GM21381 (cell line): ENCODE measurements at regions not wholly inside any gene's neighbourhood (a gene's known extent, or its start where the extent isn't known, plus 50 kb on each side); places are given as distances from the start of the nearest gene placed in this dataset.

ENCODE experiments used
- ATAC-seq: cut with Tn5 transposase; IDR thresholded peaks from one replicate; pipeline ENCODE4 v1.9.1; 2021; ENCODE audit warnings: mild to moderate bottlenecking, moderate library complexity; ENCODE audit not compliant: unreplicated experiment

DNA sequence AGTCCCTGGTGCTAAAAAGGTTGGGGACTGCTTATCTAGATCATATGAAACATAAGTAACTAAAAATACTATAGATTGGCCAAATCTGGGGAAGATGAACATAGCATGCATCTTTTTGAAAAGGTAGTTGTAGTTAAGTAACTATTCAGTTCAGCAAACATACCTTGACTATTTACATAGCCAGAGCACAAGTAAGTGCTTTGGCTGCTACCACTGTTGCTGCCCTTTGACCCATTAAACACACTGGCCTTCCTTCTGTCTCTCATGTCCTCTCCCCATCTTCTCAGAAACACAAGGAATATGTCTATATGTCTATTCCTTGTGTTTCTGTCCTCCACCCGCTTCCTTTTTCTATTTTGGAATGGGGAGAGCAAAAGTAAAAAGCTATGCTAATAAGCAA lies 87.9 kb upstream of the SPRY1 start:
- ATAC-seq, result no peak

DNA sequence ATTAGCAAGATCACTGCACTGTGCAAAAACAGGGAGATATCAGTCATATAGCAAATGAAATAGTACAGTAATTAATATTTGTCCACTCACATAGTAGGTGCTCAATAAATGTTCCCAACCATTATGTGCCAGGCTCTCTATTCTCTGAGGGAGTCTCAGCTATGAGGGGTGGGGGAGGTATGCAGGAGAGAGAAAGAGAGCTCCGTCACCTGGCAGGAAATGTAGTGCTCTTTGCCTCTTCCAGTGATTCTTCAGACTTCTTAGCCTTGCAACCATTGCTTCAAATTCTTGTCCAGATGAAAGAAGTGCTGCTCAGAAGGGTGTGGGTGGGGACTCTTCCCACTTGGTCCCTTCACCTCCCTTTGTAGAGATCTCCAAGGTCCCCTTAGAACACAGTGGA lies 84.5 kb upstream of the SPRY1 start:
- ATAC-seq, result no peak

- no peak for ATAC-seq
Observed at GRCh38 chr4:123312951-123313592, 83.5 kb upstream of the SPRY1 start.

DNA sequence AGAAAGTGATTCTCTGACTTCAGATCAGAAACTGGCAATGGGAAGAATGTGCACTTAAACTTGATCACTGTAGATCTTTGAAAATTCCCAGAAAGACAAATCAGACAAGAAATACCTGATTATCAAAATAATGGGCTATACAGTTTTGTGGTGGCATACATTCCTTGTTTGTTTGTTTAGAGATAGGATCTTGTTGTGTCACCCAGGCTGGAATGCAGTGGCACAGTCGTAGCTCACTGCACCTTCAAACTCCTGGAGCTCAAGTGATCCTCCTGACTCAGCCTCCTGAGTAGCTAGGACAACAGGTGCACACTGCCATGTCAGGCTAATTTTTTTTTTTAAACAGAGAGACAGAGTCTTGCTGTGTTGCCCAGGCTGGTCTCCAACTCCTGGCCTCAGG lies 81.0 kb upstream of the SPRY1 start:
- ATAC-seq, result no peak

DNA sequence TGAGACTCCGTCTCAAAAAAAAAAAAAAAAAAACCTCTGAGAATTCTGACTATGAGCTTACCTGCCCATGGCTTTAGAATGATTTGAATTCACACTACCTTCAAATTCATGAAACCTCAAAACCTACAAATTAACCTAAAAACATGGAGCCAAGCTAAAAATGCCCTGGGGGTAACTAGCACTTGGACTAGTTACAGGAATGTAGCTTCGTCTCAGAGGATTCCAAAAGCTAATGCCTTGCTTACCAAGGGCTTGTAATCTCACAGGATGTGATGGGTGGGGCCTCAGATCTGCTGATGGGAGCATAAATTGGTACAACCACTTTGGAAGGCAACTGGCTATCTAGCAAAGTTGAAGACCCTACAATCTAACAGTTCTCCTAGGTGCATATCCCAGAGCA lies 79.4 kb upstream of the SPRY1 start:
- no peak for ATAC-seq

DNA sequence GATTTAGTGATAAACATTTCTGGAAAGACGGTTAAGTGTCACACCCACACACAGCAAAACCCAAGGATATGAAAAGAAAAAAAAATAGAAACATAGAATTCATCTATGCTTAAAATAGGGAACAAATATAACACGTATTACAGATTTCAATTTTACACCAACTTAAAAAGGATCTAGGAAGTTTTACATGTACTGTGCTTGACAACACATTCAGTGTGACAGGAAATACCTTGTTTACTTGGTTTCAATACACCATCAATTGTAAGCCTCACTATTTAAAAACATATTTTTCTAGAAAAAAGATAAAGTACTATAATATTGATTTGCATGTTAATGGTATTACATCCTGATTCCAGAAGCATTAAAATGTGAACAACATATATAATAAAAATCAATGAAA lies 77.0 kb upstream of the SPRY1 start:
- ATAC-seq, result no peak

- ATAC-seq, result no peak
Observed at GRCh38 chr4:123323998-123324397, 72.6 kb upstream of the SPRY1 start.

GRCh38 chr4:123325241-123325681 lies 71.3 kb upstream of the SPRY1 start:
- ATAC-seq, result peak; percentile 99

DNA sequence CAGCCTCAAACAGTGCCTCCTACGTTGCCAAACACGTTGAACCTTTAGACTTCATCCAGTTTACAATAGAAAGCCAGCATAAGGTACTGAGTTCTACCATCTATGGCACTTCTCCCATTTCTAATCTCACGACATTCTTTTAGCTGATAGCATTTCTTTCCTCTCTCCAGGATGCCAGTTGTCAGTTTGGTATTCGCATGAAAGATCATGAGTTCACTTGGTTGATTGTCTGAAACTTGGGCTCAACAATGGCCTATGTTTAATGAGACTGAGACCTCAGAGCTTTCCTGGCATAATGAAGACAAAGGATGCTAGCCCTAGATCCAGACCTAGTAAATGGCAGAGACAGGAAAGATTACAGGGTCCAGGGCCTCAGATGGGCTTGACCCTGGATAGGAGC lies 69.2 kb upstream of the SPRY1 start:
- ATAC-seq, result no peak

GRCh38 chr4:123327846-123328429 lies 68.7 kb upstream of the SPRY1 start:
- ATAC-seq, result no peak

DNA sequence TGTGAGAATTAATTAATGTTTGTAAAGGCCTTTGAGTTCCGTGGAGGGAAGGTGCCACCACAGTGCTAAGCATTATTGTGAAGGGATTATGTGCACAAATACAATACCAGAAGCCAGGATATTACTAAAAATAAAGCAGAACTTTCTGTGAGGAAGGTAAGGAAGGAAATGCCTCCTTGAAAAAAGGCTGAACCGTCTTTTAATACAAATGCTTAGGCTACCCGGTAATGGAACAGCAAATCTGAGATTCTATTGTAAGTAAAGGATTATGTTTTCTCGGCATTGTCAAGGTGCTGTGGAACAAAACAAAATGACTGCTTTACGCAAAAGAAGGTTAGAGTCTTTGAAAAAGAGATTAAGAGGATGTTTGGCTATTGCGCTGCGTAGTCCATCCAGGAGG lies 57.9 kb upstream of the SPRY1 start:
- no peak for ATAC-seq

DNA sequence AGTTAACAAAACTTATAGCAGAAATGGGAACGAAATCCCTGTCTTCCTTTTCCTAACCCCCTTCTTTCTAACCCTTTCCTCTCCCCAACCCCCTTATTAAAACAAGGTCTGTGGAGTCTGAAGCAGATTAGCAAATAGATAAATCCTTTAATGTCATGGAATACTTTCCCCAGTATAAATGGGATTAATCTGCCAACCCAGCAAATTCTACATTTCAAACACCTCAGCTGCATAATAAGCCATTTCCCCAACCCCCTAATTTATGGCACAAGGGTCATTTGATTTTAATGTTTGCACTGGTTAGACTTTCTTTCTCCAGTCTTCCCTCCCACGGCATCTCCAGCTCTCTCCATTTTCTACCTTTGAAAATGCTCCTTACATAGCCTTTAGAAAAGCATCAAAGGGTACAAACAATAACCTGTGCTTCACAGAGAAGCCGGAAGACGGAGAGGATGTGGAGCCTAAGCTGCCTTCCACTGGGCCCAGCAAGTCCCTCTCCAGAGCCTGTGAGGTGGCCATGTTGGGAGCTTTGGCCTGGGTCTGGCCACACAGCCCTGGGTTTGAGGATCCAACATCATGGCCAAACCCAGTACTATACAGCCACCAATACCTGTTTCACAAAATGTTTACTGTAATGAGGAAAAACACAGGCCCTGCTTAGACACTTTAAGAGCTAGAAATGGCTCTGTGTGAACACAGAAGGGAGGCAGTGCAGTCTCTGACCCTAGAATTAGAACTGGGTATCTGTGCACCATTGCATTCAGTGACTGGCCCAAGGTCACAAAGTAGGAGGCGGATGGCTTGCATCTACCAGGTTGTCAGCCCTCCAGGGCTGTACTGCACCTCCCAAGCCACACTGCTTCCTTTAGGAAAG lies 56.9 kb upstream of the SPRY1 start:
- no peak for ATAC-seq

- ATAC-seq, result no peak
Observed at GRCh38 chr4:123340381-123340701, 56.3 kb upstream of the SPRY1 start.

DNA sequence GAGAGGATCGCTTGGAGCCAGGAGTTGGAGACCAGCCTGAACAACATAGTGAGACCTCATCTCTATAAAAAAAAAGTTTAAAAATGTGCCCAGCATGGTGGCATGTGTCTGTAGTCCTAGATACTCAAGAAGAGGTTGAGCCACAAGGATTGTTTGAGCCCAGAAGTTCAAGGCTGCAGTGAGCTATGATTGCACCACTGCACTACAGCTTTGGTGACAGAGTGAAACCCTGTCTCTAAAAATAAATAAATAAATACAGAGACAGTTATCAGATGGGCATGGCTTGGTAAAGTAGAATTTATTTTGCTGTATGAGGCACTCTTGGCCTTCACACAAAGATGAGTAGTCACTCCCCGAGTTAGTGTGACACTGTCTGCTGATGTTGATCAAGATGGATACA lies 54.1 kb upstream of the SPRY1 start:
- ATAC-seq, result no peak

DNA sequence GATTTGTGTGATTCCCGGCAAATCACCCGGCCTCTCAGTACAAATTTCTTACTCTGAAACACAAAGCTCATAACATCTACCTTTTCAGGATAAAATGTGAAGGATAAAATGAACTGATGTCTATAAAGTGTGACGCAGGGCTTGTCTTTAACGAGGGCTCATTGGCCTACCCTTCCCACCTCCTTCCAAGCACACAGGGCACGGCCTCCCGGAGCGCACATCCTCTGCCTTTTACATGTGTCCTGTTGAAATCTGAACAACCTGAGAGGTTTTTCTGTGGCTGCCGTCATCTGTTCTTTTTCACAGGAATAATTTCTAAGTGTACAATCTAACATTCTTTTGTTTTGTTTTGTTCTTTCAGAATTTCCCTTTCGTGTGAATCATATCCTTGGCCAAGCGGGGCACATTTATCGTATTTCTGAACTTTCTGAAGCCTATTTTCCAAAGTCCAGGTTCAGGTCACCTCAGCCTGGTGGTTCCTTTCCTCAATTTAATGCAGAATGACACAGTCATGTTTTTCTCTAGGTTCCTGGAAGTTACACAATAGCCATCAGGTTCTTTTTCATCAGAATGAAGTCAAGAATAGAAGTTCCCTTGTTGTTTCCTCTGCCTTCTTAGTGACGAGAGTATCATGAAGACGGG lies 53.1 kb upstream of the SPRY1 start:
- no peak for ATAC-seq

- no peak for ATAC-seq
Observed at GRCh38 chr4:123345137-123345934, 51.3 kb upstream of the SPRY1 start.

DNA sequence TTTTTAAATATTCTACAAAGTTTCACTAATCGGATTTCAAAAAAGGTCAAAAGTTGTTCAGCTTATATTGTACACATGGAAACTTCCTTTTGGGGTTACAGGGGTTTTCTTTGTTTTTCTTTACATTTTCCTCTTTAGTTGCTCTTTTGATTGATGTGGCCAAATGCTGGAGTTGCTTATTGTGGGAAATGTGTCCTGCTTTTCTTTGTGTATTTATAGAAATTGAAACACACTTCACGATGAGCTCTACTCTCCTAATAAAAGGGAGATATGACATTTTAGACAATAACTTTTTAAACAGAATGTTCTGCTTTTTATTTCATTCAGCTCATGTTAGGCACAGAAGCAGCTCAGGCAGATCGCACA lies 50.7 kb upstream of the SPRY1 start:
- no peak for ATAC-seq

DNA sequence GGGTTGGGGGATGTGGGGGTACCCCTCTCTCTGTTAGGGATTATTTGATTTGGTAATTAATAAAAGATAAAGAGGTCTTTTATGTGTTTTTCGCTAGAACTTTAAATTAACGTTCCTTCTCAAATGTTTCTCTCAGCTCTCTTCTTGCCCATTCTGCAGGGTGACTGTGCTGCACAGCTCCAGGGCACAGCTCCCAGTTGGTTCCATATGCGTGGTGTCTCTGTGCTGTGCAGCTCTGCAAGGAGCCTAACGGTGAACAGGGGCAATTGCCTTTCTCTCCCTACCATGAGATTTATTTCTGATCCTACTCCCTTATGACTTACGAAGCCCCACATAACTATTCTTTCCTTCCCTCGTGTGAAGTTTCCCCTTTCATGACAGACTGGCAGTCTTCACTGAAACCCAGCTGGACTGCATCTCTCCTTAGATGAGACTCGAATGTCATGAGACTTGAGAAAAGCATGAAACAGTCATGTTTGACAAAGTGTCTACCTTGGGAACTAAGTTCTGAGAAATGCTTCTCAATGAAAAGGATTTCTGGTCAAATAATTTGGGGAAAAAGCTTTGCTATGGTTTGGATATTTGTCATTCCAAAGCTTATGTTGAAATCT lies 50.2 kb upstream of the SPRY1 start:
- no peak for ATAC-seq
